ENCODE measurements at regions not wholly inside any gene's neighbourhood (a gene's known extent, or its start where the extent isn't known, plus 50 kb on each side); places are given as distances from the start of the nearest gene placed in this dataset.

GRCh38 chr19:32287811-32288227 is 57.6 kb upstream of the ZNF507 start:
- TF ChIP-seq POLR2A (IDR thresholded peaks at IDR 0.05; ENCODE audit: low read depth, low read length) (no peak), POLR2AphosphoS5 (IDR thresholded peaks at IDR 0.05; ENCODE audit: low read depth, low read length) (no peak)
